ENCODE measurements at regions not wholly inside any gene's neighbourhood (a gene's known extent, or its start where the extent isn't known, plus 50 kb on each side); places are given as distances from the start of the nearest gene placed in this dataset.
"Not testable (repeated sequence)": the region's sequence is repeated elsewhere in the genome, so short reads cannot be mapped to it uniquely, and the experiment has no call there.

GRCh38 chr2:168300460-168300859 is 53.1 kb upstream of the STK39 start:
- no peak for DNase-seq (ENCODE audit: low spot score)

GRCh38 chr2:168304024-168304681 is 56.8 kb upstream of the STK39 start:
- no peak for DNase-seq (ENCODE audit: low spot score)

- DNase-seq (ENCODE audit: low spot score): no peak
Observed at GRCh38 chr2:168307379-168307778, 60.0 kb upstream of the STK39 start.

GRCh38 chr2:168310580-168310979 is 63.2 kb upstream of the STK39 start:
- DNase-seq (ENCODE audit: low spot score): no peak

- DNase-seq (ENCODE audit: low spot score): no peak
Observed at GRCh38 chr2:168311261-168311910, 64.0 kb upstream of the STK39 start.

GRCh38 chr2:168312036-168312822 is 64.8 kb upstream of the STK39 start:
- no peak for DNase-seq (ENCODE audit: low spot score)

- DNase-seq (ENCODE audit: low spot score): no peak
Observed at GRCh38 chr2:168314236-168314635, 66.8 kb upstream of the STK39 start.

GRCh38 chr2:168315331-168316072 is 68.1 kb upstream of the STK39 start:
- no peak for DNase-seq (ENCODE audit: low spot score)

GRCh38 chr2:168316073-168316440 is 68.7 kb upstream of the STK39 start:
- no peak for DNase-seq (ENCODE audit: low spot score)

- no peak for DNase-seq (ENCODE audit: low spot score)
Observed at GRCh38 chr2:168317282-168317681, 69.9 kb upstream of the STK39 start.

- no peak for DNase-seq (ENCODE audit: low spot score)
Observed at GRCh38 chr2:168320267-168320666, 72.9 kb upstream of the STK39 start.

GRCh38 chr2:168322325-168323007 is 75.1 kb upstream of the STK39 start:
- no peak for DNase-seq (ENCODE audit: low spot score)

- DNase-seq (ENCODE audit: low spot score): no peak
Observed at GRCh38 chr2:168323529-168324021, 76.2 kb upstream of the STK39 start.

- no peak for DNase-seq (ENCODE audit: low spot score)
Observed at GRCh38 chr2:168326572-168326971, 79.2 kb upstream of the STK39 start.

- no peak for DNase-seq (ENCODE audit: low spot score)
Observed at GRCh38 chr2:168327328-168327727, 79.9 kb upstream of the STK39 start.

- DNase-seq (ENCODE audit: low spot score): no peak
Observed at GRCh38 chr2:168328421-168328820, 81.0 kb upstream of the STK39 start.

- DNase-seq (ENCODE audit: low spot score): no peak
Observed at GRCh38 chr2:168330624-168331423, 83.4 kb upstream of the STK39 start.

- not testable (repeated sequence) for DNase-seq (ENCODE audit: low spot score)
Observed at GRCh38 chr2:168335254-168335653, 87.9 kb upstream of the STK39 start.

- DNase-seq (ENCODE audit: low spot score): no peak
Observed at GRCh38 chr2:168336786-168337388, 89.5 kb upstream of the STK39 start.

GRCh38 chr2:168338292-168338691 is 90.9 kb upstream of the STK39 start:
- no peak for DNase-seq (ENCODE audit: low spot score)

Data from pons (tissue), 1 donor.